DMS53 treated with DMSO at 0.1 percent for 48 hours (cell line): ENCODE measurements at regions not wholly inside any gene's neighbourhood (a gene's known extent, or its start where the extent isn't known, plus 50 kb on each side); places are given as distances from the start of the nearest gene placed in this dataset.
"Not testable (repeated sequence)": the region's sequence is repeated elsewhere in the genome, so short reads cannot be mapped to it uniquely, and the experiment has no call there.

Source experiments
- DNase-seq: peaks from one replicate; lab custom pipeline; 2025; ENCODE audit not compliant: unreplicated experiment; lab: John Stamatoyannopoulos, UW

- no peak for DNase-seq
Measured at GRCh38 chr17:22251498-22251897, 559.2 kb downstream of the KCNJ18 start.

- no peak for DNase-seq
Measured at GRCh38 chr17:22253007-22253406, 560.7 kb downstream of the KCNJ18 start.

GRCh38 chr17:22265807-22266206, 573.5 kb downstream of the KCNJ18 start:
- DNase-seq = no peak

DNA sequence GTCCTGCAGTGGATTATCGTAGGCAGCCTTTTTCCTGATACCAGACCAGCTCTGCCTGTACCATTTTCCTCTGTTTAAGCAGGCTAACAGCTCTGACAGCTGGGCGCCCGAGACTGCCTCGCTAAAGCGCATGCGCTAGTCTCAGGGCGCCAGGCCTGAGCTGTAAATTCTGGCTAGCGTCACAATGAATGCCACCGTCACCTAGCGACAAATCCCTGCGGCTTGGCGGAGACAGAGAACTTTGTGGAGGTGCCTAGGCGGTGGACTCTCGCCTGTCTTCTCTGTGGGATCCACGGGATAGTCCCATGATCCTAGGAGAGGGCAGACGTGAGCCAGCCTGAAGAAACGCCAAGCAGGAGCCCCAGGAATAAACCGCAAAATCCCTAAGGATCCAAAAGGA, 573.9 kb downstream of the KCNJ18 start:
- peak; percentile 32 for DNase-seq

DNA sequence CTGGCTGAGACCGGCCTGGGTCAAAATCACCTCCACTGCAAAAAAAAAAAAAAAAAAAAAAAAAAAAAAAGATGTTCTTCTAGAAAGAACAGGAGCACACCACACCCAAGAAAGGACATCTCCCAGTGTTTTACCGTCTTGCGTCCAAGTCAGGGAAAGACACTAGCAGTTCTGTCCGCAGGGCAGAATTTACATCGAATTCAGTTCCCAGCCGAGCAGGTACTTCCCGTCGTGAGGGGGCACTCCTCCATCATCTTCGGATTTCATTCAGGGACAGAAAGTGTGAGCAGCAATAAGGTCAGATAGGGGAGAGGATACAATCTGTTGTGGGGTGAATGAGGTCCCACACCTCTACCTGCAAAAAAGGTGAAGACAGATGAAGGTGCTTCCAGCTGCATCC, 574.7 kb downstream of the KCNJ18 start:
- DNase-seq = no peak

DNA sequence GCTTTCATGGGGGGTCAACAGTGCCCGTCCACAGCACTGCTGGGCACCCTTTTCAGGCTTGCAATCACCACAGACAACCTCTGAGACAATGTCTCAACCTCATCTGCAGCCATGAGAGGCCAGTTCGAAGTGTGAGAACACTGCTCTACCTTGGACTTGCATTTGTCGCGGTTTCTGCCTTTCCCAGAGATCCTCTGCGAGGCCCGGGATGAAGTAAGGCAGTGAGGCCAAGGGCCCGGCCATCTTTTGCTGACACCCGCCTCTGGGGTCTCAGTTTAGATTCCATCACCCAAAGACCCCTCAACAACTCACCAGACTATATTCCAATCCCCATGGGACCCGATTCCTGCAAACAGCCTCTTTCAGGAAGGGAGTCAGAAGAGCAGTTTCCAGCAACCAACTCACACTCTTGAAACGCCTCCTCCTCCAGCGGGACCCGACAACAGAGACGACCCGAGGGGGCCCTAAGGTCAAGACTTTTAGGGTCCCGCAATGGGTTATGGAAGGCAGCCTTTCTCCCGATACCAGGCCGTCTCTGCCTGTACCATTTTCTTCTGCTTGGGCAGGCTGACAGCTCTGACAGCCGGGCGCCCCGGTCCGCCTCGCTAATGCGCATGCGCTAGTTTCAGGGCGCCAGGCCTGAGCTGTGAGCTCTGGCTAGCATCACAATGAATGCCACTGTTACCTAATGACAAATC, 576.0 kb downstream of the KCNJ18 start:
- DNase-seq = no peak

DNA sequence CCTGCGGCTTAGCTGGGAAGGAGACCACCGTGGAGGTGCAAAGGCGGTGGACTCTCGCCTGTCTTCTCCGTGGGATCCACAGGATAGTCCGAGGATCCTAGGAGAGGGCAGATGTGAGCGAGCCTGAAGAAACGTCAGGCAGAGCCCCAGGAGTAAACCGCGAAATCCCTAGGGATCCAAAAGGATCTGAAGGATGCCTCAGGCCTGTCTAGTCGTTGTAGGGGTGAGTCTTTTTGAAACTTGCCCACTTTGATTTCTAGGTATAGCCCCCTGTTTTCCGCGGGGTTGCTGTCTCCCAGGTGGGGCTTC, 576.5 kb downstream of the KCNJ18 start:
- DNase-seq = no peak

- DNase-seq = no peak
Measured at GRCh38 chr17:22270381-22270780, 578.1 kb downstream of the KCNJ18 start.

GRCh38 chr17:22270809-22271208, 578.5 kb downstream of the KCNJ18 start:
- not testable (repeated sequence) for DNase-seq

DNA sequence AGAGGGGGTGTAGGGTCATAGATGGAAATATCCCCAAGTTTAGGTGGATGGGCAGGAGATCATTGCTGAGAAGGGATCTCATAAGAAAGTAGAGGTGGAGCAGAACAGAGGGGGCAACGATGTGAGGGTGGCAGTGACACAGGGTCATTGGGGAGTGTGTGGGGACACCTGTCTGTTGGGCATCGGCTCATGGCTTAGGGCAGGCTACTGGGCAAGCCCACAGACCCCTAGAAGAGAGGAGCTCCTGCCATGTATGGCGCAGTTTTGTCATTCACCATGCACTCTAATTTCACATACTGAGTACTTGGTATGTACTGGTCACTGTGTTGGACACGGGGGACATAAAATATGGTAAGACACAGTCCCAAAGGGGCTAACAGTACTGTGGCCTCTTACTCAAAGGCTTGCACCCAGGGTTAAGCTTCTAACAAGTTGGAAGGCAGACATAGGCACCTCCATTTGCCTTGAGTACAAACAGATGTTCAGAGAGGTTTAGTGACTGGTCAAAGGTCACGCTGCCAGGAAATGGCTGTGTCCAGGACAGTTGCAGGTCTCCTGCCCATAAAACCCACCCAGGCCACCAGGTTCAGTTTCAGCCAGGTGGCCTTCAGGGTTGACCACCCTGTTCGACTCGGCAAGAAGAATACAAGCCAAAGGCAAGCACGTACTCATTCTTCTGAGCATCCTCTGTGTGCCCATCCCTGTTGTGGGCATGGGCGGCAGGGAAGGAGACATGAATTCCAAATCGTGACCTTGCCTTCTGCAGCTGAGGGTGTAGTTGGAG, 580.2 kb downstream of the KCNJ18 start:
- DNase-seq = no peak

- DNase-seq = no peak
Measured at GRCh38 chr17:22273308-22273707, 581.0 kb downstream of the KCNJ18 start.

DNA sequence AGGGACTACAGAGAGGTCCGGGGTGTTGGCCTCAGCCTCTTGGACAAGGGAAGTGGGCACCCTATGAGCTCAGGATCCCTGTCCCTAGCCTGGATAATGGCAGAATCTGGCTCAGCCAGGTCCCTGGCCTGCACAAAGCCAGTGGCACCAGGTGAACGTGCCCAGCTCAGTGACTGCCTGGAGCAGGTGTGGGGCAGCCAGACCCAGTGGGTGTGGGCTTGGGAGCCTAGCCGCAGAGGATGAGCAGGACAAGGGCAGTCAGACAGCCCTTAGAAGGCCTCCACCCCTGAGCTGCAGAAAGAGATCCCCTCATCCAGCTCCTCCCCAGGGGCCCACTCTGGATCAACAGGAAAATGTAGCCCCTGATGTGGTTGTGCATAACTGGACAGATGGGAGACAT, 585.3 kb downstream of the KCNJ18 start:
- DNase-seq = no peak

DNA sequence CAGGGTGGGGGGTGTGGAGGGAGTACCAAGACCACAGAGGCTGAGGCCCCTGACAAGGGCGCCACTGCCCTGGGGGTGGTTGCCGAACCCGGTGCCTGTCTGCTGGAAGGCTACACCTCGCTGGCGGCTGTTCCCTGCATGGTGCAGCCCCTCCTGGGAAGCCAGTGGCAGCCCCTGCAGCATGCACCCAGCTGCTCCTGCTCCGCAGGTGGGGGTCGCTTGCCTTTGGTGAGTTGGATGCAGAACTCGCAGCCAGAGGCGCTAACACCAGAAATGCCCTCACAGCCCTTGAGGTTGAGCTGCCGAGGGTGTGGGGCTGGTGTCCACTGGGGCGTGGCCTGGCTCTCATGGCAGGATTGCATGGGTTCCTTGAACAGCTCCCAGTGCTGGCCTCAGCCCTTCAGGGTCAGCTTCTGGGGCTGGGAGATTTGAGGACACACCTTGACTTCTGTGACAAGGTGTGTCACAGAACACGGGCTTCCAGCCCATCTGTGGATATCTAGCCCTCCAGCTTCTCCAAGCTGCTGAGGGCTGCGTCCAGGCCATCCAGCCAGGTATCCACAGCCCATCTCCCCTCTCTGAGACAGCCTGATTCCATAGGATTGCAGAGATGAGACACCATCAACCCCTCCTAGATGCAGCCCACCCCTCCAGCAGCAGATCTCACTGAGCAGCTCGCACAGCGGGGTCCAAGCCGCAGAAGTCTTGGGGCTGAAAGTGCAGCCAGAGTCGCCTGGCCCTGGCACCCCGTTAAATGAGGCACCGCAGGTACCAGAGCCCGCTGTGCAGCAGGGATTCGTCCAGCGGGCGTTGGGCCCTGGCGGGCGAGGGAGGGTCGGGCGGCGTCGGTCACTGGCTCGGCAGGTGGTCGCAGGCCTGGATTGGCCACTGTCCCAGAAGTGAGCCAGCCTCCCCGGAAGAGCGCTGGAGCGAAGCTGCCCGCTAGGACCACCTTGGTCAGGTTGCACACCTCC, 586.3 kb downstream of the KCNJ18 start:
- no peak for DNase-seq

DNA sequence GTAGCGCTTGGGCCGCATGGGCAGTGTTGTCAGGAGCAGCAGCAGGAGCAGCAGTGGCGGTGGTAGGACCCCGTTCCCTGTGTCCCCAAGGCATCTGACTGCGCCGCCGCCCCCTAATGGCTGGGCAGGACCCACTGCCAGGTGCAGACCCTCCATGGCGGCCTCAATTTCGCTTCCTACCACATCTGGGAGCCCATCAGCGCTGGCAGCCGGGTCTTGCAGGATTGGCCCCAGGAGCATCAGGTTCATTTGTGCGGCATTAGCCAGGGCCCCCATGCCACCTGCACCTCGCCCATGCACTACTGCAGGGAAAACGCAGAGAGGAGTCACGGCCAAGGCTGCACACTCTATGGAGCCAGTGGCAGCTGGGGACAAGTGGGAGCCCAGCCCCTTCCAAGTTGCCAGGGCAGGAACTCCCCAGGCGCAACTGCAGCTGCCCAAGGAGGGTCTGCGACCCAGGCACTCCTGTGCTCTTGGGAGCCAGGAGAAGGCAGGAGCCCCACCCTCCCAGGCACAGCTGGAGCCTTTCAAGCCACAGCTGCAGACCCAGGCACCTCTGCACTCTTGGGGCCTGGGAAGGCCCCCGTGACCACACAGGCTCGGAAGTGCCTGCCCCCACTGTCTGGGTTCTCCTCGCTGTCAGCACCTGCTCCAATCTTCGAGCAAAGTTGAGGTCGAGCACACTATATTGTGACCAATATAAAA, 594.2 kb downstream of the KCNJ18 start:
- DNase-seq = no peak

- not testable (repeated sequence) for DNase-seq
Measured at GRCh38 chr17:22298484-22298951, 606.2 kb downstream of the KCNJ18 start.

DNA sequence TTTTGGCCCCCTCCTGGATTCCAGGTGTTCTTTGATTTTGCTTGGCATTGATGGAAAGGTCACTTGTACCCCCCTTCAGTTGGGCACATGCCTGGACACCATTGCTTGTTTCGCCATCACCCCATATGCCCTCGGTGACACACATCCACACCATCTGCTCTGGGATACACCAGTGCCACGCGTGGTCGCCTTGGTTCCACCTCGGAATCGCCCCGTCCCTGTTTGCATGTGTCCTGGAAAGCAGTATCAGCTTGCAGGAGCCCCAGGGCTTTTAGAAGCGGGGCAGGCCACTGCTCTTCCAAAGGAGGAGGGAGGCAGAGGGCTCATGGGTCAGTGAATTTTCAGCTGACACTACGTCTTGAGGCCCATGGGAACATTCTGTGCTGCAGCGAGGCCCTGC, 607.9 kb downstream of the KCNJ18 start:
- no peak for DNase-seq

DNA sequence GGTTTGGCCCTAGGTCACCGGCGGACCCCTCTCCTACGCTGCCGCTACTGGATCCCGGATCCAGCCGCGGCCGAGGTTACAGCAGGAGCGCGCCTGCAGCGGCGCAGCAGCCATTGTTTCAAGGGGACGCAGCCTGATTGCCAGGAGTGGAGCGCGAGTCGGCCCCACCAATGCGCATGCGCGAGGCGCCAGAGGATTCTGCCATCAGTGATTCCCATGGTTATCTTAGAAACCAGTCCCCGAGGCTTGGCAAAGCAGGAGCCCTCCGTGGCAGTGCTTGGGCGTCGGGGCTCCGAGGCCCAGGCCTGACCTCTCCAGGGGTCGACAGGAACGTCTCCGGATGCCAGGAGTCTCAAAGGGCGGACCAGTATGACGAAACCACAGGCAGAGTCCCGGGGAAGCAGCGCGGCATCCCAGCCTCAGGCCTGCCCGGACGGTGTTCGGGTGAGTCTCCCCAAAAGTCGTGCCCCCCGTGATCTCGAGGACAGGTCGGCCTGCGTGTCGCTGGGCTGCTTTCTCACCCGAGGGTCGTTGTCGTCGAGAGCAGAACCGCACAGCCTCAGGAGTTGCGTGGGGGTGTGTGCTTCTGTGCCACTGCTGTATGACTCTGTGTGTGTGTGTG, 608.5 kb downstream of the KCNJ18 start:
- no peak for DNase-seq

DNA sequence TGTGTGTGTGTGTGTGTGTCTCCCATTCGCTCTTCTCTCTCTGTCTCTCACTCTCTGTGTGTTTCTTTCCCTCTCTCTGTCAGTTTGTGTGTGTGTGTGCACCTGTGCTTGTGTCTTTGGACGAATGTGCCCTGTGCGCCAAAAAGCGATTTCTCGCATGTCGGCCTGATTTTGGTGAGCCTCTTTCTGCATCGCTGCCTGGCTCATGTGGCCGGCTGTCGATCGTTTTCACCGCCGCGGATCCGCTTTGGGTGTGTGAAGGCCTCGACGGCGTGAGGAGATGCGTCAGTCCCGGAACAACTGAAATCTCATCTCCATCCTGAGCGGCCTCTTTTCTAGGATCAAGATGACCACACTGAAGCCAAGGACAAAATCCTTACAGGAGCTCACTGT, 609.0 kb downstream of the KCNJ18 start:
- no peak for DNase-seq

DNA sequence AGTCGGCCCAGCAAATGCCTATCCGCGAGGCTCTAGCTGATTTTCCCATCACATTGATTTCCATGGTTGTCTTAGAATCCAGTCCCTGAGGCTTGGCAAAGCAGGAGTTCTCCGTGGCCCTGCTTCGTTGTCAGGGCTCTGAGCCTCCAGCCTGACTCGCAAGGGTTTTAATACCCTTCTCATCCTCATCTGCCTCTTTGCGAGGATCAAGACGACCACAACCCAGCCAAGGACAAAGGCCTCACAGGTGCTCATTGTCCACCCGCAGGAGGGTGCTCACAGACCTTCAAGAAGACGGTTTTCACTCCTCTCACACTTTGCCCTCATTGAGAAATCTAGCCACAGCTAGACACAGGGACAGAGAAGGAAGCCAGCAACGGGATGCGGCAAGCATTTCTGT, 610.8 kb downstream of the KCNJ18 start:
- no peak for DNase-seq

DNA sequence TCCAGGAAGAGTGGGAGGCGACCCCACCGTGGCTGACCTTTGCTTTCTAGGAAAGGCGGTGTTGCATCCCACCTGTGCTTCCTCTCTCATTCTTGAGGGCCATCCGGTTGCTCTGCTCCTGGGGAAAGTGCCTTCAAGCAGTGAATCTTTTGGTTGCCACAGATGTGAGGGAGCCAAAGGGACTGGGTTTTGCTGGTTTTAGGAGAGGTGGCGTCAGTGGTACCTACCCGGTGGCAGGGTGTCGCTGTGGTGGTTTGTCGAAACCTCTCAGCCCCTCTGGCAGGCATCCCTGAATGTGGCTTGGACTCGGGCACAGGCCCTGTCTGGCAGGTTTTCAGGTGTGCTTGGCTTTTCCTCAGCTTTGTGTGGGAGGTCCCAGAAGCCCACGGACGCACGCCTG, 611.5 kb downstream of the KCNJ18 start:
- no peak for DNase-seq
